K562 (cell line): ENCODE measurements at regions not wholly inside any gene's neighbourhood (a gene's known extent, or its start where the extent isn't known, plus 50 kb on each side); places are given as distances from the start of the nearest gene placed in this dataset.

Source experiments
- ATAC-seq: fragments of 200-7000 bp; cut with Tn5 transposase; 3 replicates; pipeline ENCODE4 v1.9.1; 2020; ENCODE audit warnings: moderate library complexity
- BruUV-seq: library from RNA; stranded (reverse); fragments of 400-500 nt; replicated peaks from 2 replicates; lab custom pipeline; 2021; lab: Mats Ljungman, UMichigan
- CTCF ChIA-PET: fragments of 300-600 bp; formaldehyde crosslinking; extraction: SDS; loops from one replicate; lab custom pipeline; 2021; ENCODE audit warnings: low intra/inter-chr PET ratio; lab: Yijun Ruan, JAX
- POLR2A ChIA-PET: fragments of 300-600, 350-650 bp; sonication (Branson Sonifier 250); formaldehyde crosslinking; extraction: SDS; loops from one replicate; lab custom pipeline; 2021; ENCODE audit warnings: antibody characterized with exemption, inconsistent platforms; lab: Yijun Ruan, JAX
- DNase-seq, 4 experiments: peaks; one replicate each; pipeline versions ENCODE4 v3.0.0 to v3.0.0-alpha.2; 2011 to 2018; ENCODE audit warnings: low spot score in 3 of 4, mixed read lengths in 3 of 4; ENCODE audit errors: extremely low read depth in 1 of 4
- FAIRE-seq: peaks from 2 replicates; lab custom pipeline; 2011; peaks lifted over from hg19 to GRCh38; lab: Jason Lieb, UNC
- H2AFZ ChIP-seq: 2 replicates; pipeline ENCODE4 v1.6.0; 2011; ENCODE audit warnings: low read depth, low read length, control low read depth, inconsistent platforms
- H3K27ac ChIP-seq: fragments of 200-600 bp; 3 replicates; pipeline ENCODE4 v1.8.0; 2011; ENCODE audit warnings: low read depth, mild to moderate bottlenecking, control low read depth, inconsistent platforms, low read length, moderate library complexity, mixed read lengths; ENCODE audit errors: extremely low read depth
- H3K27me3 ChIP-seq, 2 experiments: fragments of 300-600 bp in 1 of 2; 2 replicates in 1 of 2; 3 replicates in 1 of 2; pipeline versions ENCODE4 v1.6.0 to v1.8.0; 2011; ENCODE audit warnings: inconsistent platforms in 2 of 2, low read length in 2 of 2, mild to moderate bottlenecking in 1 of 2, mixed read lengths in 1 of 2, moderate library complexity in 1 of 2; ENCODE audit not compliant: control insufficient read depth in 2 of 2, insufficient read depth in 2 of 2
- H3K36me3 ChIP-seq: fragments of 300-600 bp; 3 replicates; pipeline ENCODE4 v1.8.0; 2011; ENCODE audit warnings: mild to moderate bottlenecking, low read length, inconsistent platforms; ENCODE audit not compliant: control insufficient read depth, insufficient read depth
- H3K4me1 ChIP-seq, 2 experiments: fragments of 200-600 bp in 1 of 2; replicated peaks in 1 of 2; 2 replicates in 1 of 2; 3 replicates in 1 of 2; pipeline versions ENCODE4 v1.5.1 to v1.8.0; 2011; ENCODE audit warnings: inconsistent platforms in 2 of 2, low read length in 2 of 2, mild to moderate bottlenecking in 1 of 2, mixed read lengths in 1 of 2, moderate library complexity in 1 of 2; ENCODE audit not compliant: control insufficient read depth in 2 of 2, insufficient read depth in 2 of 2
- H3K4me2 ChIP-seq: 2 replicates; pipeline ENCODE4 v1.6.1; 2011; ENCODE audit warnings: low read length, control low read depth, inconsistent platforms, mixed read lengths; ENCODE audit not compliant: insufficient read depth
- H3K4me3 ChIP-seq: fragments of 200-600 bp; sonication (generic), shearing (Covaris generic); 2 replicates; pipeline ENCODE4 v1.5.1; 2016; ENCODE audit warnings: control low read depth, inconsistent platforms
- H3K79me2 ChIP-seq: fragments of 200-600 bp; 3 replicates; pipeline ENCODE4 v1.8.0; 2011; ENCODE audit warnings: low read length, inconsistent platforms; ENCODE audit not compliant: control insufficient read depth, insufficient read depth
- H3K9ac ChIP-seq, 2 experiments: 2 replicates each; pipeline versions ENCODE4 v1.6.0 to v1.6.1; 2011; ENCODE audit warnings: low read depth in 2 of 2, low read length in 2 of 2, control low read depth in 1 of 2, inconsistent platforms in 1 of 2, mild to moderate bottlenecking in 1 of 2, mixed read lengths in 1 of 2; ENCODE audit not compliant: insufficient read depth in 1 of 2
- H3K9me1 ChIP-seq: one replicate; pipeline ENCODE4 v1.6.0; 2011; ENCODE audit warnings: inconsistent platforms, mild to moderate bottlenecking, low read length, moderate library complexity; ENCODE audit not compliant: control insufficient read depth, insufficient read depth
- H3K9me3 ChIP-seq: replicated peaks from 2 replicates; pipeline ENCODE4 v1.5.1; 2011; ENCODE audit warnings: low read depth, low read length, inconsistent platforms; ENCODE audit not compliant: control insufficient read depth, insufficient read depth
- H4K20me1 ChIP-seq: replicated peaks from 2 replicates; pipeline ENCODE4 v1.6.1; 2011; ENCODE audit warnings: low read length, inconsistent platforms, mixed read lengths; ENCODE audit not compliant: control insufficient read depth, insufficient read depth
- CBFB ChIP-seq: sonication (generic); formaldehyde crosslinking; IDR thresholded peaks from 2 replicates; pipeline ENCODE4 v1.4.0; 2020; ENCODE audit warnings: mild to moderate bottlenecking, missing genetic modification reagents
- FOXA1 ChIP-seq: fragments of 450-650 bp; IDR thresholded peaks from 2 replicates; pipeline ENCODE4 v1.6.1; 2016; ENCODE audit warnings: mild to moderate bottlenecking, borderline replicate concordance
- FOXJ2 ChIP-seq: fragments of 200-800 bp; sonication (Bioruptor generic); IDR thresholded peaks from 2 replicates; pipeline ENCODE4 v1.6.1; 2016; ENCODE audit warnings: missing genetic modification characterization, missing compliant biosample characterization
- RUNX1 ChIP-seq: sonication (generic); IDR thresholded peaks from 2 replicates; pipeline ENCODE4 v1.6.1; 2016; ENCODE audit warnings: antibody characterized with exemption, low read depth
- TAF1 ChIP-seq: IDR thresholded peaks from 2 replicates; pipeline ENCODE4 v1.6.1; 2011; ENCODE audit warnings: mild to moderate bottlenecking, low read length, moderate library complexity; ENCODE audit not compliant: insufficient read depth, control insufficient read depth, severe bottlenecking; ENCODE audit errors: extremely low read depth
- TAF15 ChIP-seq: fragments of 200-400 bp; formaldehyde crosslinking; IDR thresholded peaks from 2 replicates; pipeline ENCODE4 v1.6.1; 2017; ENCODE audit warnings: mild to moderate bottlenecking, low read depth, low read length, moderate library complexity
- ZNF717 ChIP-seq: fragments of 250-450 bp; sonication (Bioruptor Pico); IDR thresholded peaks from 2 replicates; pipeline ENCODE4 v1.5.0; 2021
- WGBS: fragments of 100-300 bp; shearing (Covaris generic); methylation state at CpG from one replicate; pipeline ENCODE4 v1.1.6; 2016; ENCODE audit warnings: low coverage, mixed read lengths; ENCODE audit not compliant: insufficient coverage; ENCODE audit errors: missing lambda C conversion rate; 5-methylcytosine and 5-hydroxymethylcytosine counted together
- in situ Hi-C: fragments of 300-500 bp; cut with MboI; formaldehyde crosslinking; loops from 4 replicates; pipeline ENCODE4 v1.15.0; 2018; ENCODE audit warnings: inconsistent platforms, mixed read lengths
- intact Hi-C: fragments of 100-400 bp; cut with micrococcal nuclease; formaldehyde crosslinking; loops from 2 replicates; pipeline ENCODE4 v1.14.2; 2022
- TF ChIP-seq, protein P1 (sequence below): fragments of 200-800 bp; sonication (Bioruptor generic); IDR thresholded peaks from 2 replicates; pipeline ENCODE4 v1.6.1; 2016; ENCODE audit warnings: missing genetic modification characterization, missing compliant biosample characterization
- TF ChIP-seq, protein P2 (sequence below): fragments of 200-400 bp; formaldehyde crosslinking; IDR thresholded peaks from 2 replicates; pipeline ENCODE4 v1.6.1; 2017; ENCODE audit warnings: mild to moderate bottlenecking, low read depth, low read length, moderate library complexity
- TF ChIP-seq, protein P3 (sequence below): fragments of 450-650 bp; IDR thresholded peaks from 2 replicates; pipeline ENCODE4 v1.6.1; 2016; ENCODE audit warnings: mild to moderate bottlenecking

DNA sequence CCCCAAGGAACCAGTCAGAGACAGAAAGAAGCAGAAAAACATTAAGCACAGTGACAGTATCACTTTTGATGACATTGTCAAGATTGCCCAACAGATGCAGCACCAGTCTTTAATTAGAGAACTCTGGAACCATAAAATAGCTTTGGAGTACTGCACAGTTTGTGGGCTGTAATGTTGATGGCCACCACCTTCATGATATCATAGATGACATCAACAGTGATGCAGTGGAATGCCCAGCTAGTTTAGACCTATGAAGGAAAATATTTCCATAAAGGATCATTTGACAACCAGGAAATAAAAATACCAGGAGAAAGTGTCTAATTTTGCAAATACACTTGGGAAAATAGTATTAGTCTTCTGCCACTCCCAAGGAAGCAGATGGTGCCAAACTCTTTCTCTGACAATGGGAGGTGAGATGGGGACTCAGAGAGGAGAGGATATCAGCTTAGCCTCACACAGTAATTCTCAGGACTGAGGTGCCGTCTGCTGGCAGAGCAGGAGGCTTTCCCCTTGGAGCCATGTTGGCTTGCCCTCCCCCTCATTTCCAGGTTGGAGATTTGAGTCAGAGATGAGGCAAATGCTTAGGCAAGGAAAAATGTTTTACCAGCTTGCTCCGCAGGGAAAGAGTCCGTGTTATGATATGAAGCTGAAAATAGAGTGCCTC is 107.5 kb upstream of the CELF4 start:
- peaks cover 0 to 5% of the 10 kb centered on the region in 2 experiments; a peak in 2 of 5 replicates for H3K4me1 ChIP-seq
- intact Hi-C loops (no loop called here), in situ Hi-C loops (no loop called here)
- H2AFZ ChIP-seq: no peak overlapping the region
- DNase-seq (no peak), FAIRE-seq (no peak), ATAC-seq (no peak)
- no peaks in the 10 kb centered on the region for H3K79me2 ChIP-seq
- CTCF ChIA-PET: no interaction called here
- H3K27ac ChIP-seq: no peak overlapping the region
- H3K9me3 ChIP-seq: no peaks in the 10 kb centered on the region
- H3K9ac ChIP-seq: no peak overlapping the region
- POLR2A ChIA-PET: interaction anchor here (0.8 kb wide), 1 partner anchor 38 kb away, joined by 3 read pairs; no protein-coding TSS in a partner anchor
- no peak overlapping the region for H3K4me2 ChIP-seq
- BruUV-seq: no TSS peak
- 7% methylated on average over 3 of the region's 3 CpGs for WGBS
- H4K20me1 ChIP-seq: no peaks in the 10 kb centered on the region
- H3K4me3 ChIP-seq: no peak overlapping the region
- no peaks in the 10 kb centered on the region for H3K9me1 ChIP-seq
- H3K27me3 ChIP-seq: no peaks in the 10 kb centered on the region
- no peaks in the 10 kb centered on the region for H3K36me3 ChIP-seq
- TF ChIP-seq ZNF717 (CRISPR knock-in tag) (no peak), RUNX1 (no peak), TAF1 (no peak), CBFB (CRISPR knock-in tag) (no peak), TAF15 (no peak), FOXJ2 (tag) (no peak), FOXA1 (no peak)
- TF ChIP-seq, protein P1, sequence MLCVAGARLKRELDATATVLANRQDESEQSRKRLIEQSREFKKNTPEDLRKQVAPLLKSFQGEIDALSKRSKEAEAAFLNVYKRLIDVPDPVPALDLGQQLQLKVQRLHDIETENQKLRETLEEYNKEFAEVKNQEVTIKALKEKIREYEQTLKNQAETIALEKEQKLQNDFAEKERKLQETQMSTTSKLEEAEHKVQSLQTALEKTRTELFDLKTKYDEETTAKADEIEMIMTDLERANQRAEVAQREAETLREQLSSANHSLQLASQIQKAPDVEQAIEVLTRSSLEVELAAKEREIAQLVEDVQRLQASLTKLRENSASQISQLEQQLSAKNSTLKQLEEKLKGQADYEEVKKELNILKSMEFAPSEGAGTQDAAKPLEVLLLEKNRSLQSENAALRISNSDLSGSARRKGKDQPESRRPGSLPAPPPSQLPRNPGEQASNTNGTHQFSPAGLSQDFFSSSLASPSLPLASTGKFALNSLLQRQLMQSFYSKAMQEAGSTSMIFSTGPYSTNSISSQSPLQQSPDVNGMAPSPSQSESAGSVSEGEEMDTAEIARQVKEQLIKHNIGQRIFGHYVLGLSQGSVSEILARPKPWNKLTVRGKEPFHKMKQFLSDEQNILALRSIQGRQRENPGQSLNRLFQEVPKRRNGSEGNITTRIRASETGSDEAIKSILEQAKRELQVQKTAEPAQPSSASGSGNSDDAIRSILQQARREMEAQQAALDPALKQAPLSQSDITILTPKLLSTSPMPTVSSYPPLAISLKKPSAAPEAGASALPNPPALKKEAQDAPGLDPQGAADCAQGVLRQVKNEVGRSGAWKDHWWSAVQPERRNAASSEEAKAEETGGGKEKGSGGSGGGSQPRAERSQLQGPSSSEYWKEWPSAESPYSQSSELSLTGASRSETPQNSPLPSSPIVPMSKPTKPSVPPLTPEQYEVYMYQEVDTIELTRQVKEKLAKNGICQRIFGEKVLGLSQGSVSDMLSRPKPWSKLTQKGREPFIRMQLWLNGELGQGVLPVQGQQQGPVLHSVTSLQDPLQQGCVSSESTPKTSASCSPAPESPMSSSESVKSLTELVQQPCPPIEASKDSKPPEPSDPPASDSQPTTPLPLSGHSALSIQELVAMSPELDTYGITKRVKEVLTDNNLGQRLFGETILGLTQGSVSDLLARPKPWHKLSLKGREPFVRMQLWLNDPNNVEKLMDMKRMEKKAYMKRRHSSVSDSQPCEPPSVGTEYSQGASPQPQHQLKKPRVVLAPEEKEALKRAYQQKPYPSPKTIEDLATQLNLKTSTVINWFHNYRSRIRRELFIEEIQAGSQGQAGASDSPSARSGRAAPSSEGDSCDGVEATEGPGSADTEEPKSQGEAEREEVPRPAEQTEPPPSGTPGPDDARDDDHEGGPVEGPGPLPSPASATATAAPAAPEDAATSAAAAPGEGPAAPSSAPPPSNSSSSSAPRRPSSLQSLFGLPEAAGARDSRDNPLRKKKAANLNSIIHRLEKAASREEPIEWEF (CRISPR knock-in tag): no peak
- TF ChIP-seq, protein P2, sequence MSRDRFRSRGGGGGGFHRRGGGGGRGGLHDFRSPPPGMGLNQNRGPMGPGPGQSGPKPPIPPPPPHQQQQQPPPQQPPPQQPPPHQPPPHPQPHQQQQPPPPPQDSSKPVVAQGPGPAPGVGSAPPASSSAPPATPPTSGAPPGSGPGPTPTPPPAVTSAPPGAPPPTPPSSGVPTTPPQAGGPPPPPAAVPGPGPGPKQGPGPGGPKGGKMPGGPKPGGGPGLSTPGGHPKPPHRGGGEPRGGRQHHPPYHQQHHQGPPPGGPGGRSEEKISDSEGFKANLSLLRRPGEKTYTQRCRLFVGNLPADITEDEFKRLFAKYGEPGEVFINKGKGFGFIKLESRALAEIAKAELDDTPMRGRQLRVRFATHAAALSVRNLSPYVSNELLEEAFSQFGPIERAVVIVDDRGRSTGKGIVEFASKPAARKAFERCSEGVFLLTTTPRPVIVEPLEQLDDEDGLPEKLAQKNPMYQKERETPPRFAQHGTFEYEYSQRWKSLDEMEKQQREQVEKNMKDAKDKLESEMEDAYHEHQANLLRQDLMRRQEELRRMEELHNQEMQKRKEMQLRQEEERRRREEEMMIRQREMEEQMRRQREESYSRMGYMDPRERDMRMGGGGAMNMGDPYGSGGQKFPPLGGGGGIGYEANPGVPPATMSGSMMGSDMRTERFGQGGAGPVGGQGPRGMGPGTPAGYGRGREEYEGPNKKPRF: no peak
- TF ChIP-seq, protein P3, sequence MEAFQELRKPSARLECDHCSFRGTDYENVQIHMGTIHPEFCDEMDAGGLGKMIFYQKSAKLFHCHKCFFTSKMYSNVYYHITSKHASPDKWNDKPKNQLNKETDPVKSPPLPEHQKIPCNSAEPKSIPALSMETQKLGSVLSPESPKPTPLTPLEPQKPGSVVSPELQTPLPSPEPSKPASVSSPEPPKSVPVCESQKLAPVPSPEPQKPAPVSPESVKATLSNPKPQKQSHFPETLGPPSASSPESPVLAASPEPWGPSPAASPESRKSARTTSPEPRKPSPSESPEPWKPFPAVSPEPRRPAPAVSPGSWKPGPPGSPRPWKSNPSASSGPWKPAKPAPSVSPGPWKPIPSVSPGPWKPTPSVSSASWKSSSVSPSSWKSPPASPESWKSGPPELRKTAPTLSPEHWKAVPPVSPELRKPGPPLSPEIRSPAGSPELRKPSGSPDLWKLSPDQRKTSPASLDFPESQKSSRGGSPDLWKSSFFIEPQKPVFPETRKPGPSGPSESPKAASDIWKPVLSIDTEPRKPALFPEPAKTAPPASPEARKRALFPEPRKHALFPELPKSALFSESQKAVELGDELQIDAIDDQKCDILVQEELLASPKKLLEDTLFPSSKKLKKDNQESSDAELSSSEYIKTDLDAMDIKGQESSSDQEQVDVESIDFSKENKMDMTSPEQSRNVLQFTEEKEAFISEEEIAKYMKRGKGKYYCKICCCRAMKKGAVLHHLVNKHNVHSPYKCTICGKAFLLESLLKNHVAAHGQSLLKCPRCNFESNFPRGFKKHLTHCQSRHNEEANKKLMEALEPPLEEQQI: no peak
